ENCODE measurements at regions not wholly inside any gene's neighbourhood (a gene's known extent, or its start where the extent isn't known, plus 50 kb on each side); places are given as distances from the start of the nearest gene placed in this dataset.
A peak's percentile ranks its signal among the peaks of the same experiment; 100 is the strongest.
"Not testable (repeated sequence)": the region's sequence is repeated elsewhere in the genome, so short reads cannot be mapped to it uniquely, and the experiment has no call there.

DNA sequence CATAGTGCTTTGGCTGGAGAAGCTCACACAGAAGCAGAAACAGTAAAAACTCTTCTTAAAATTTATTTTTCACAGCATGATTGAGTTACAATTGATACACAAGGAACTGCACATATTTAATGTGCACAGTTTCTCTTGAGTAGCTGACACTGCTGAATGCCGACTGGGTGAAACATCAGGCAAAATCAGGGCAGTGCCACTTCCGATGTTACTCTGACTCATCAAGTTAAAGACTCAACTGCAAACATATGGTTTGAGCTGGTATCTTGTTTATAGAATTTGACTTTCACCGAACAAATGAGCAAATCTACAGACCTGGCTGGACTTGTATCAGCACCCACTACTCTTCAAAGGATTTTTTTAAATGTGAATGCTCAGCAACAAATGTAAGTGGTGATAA is 92.0 kb upstream of the IGFBPL1 start:
- TF ChIP-seq, protein P1, sequence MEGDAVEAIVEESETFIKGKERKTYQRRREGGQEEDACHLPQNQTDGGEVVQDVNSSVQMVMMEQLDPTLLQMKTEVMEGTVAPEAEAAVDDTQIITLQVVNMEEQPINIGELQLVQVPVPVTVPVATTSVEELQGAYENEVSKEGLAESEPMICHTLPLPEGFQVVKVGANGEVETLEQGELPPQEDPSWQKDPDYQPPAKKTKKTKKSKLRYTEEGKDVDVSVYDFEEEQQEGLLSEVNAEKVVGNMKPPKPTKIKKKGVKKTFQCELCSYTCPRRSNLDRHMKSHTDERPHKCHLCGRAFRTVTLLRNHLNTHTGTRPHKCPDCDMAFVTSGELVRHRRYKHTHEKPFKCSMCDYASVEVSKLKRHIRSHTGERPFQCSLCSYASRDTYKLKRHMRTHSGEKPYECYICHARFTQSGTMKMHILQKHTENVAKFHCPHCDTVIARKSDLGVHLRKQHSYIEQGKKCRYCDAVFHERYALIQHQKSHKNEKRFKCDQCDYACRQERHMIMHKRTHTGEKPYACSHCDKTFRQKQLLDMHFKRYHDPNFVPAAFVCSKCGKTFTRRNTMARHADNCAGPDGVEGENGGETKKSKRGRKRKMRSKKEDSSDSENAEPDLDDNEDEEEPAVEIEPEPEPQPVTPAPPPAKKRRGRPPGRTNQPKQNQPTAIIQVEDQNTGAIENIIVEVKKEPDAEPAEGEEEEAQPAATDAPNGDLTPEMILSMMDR (IDR thresholded peaks at IDR 0.05; ENCODE audit: extremely low read depth in 1 of 2, insufficient read depth in 1 of 2, low read depth in 1 of 2, low read length in 2 of 2), result not testable (repeated sequence)
- TF ChIP-seq POLR2A (IDR thresholded peaks at IDR 0.05; ENCODE audit: low read depth, low read length); MYC (IDR thresholded peaks at IDR 0.05; ENCODE audit: low read depth, low read length); POLR2AphosphoS5 (IDR thresholded peaks at IDR 0.05; ENCODE audit: insufficient read depth, low read depth, low read length); EZH2 (IDR thresholded peaks at IDR 0.05; ENCODE audit: borderline replicate concordance, low read depth, low read length, severe bottlenecking); JUN (IDR thresholded peaks at IDR 0.05; ENCODE audit: borderline replicate concordance, insufficient read depth, insufficient read length, low read depth); GATA2 (IDR thresholded peaks at IDR 0.05; ENCODE audit: insufficient read depth, insufficient read length, low read depth, low read length): not testable (repeated sequence)
- TF ChIP-seq, protein P2, sequence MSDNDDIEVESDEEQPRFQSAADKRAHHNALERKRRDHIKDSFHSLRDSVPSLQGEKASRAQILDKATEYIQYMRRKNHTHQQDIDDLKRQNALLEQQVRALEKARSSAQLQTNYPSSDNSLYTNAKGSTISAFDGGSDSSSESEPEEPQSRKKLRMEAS (IDR thresholded peaks at IDR 0.05; ENCODE audit: insufficient read depth, insufficient read length), result not testable (repeated sequence)
- peak; percentile 27 for TF ChIP-seq FOS (IDR thresholded peaks at IDR 0.05; ENCODE audit: borderline replicate concordance, insufficient read depth, low read length)
